CD14-positive monocyte (primary cell): ENCODE measurements at regions not wholly inside any gene's neighbourhood (a gene's known extent, or its start where the extent isn't known, plus 50 kb on each side); places are given as distances from the start of the nearest gene placed in this dataset.

Experiments used
- DNase-seq, 3 donors: peaks; one replicate each; pipeline ENCODE4 v3.0.0-alpha.2; 2011 to 2022
- H2AFZ ChIP-seq: 2 replicates; pipeline ENCODE4 v1.6.0; 2012; ENCODE audit warnings: mild to moderate bottlenecking, low read depth, low read length, inconsistent platforms; ENCODE audit not compliant: insufficient read depth, poor library complexity, severe bottlenecking
- H3K27ac ChIP-seq, 2 donors: 1 replicate in 1 of 2; 2 replicates in 1 of 2; pipeline ENCODE4 v1.5.1; 2012 to 2013; ENCODE audit warnings: low read length in 2 of 2, control low read depth in 1 of 2, inconsistent platforms in 1 of 2, low read depth in 1 of 2, mild to moderate bottlenecking in 1 of 2
- H3K27me3 ChIP-seq, 2 donors: one replicate each; pipeline versions ENCODE4 v1.6.0 to v1.6.1; 2011 to 2013; ENCODE audit warnings: low read length in 2 of 2; ENCODE audit not compliant: control insufficient read depth in 2 of 2, insufficient read depth in 2 of 2
- H3K36me3 ChIP-seq, 2 donors: replicated peaks in 1 of 2; 1 replicate in 1 of 2; 2 replicates in 1 of 2; pipeline versions ENCODE4 v1.5.1 to v1.6.1; 2012 to 2013; ENCODE audit warnings: low read length in 2 of 2, control low read depth in 1 of 2, inconsistent platforms in 1 of 2, mild to moderate bottlenecking in 1 of 2; ENCODE audit not compliant: insufficient read depth in 2 of 2, control insufficient read depth in 1 of 2
- H3K4me1 ChIP-seq, 2 donors: 1 replicate in 1 of 2; 2 replicates in 1 of 2; pipeline versions ENCODE4 v1.5.1 to v1.6.1; 2012 to 2013; ENCODE audit warnings: low read length in 2 of 2, control low read depth in 1 of 2, inconsistent platforms in 1 of 2, mild to moderate bottlenecking in 1 of 2, moderate library complexity in 1 of 2; ENCODE audit not compliant: insufficient read depth in 2 of 2, control insufficient read depth in 1 of 2
- H3K4me2 ChIP-seq: replicated peaks from 2 replicates; pipeline ENCODE3; 2012; ENCODE audit warnings: low read length, moderate library complexity, mild to moderate bottlenecking; ENCODE audit not compliant: poor library complexity, severe bottlenecking; ENCODE audit errors: extremely low read depth
- H3K4me3 ChIP-seq, 3 experiments: fragments of 200-600 bp in 1 of 3; sonication (generic) in 1 of 3; replicated peaks in 1 of 3; 1 replicate in 2 of 3; 2 replicates in 1 of 3; pipeline ENCODE4 v1.5.1; 2011 to 2013; ENCODE audit warnings: low read length in 3 of 3, mild to moderate bottlenecking in 3 of 3, control low read depth in 2 of 3, low read depth in 2 of 3, inconsistent platforms in 1 of 3, moderate library complexity in 1 of 3
- H3K79me2 ChIP-seq: 2 replicates; pipeline ENCODE4 v1.6.0; 2012; ENCODE audit warnings: mild to moderate bottlenecking, control low read depth, inconsistent platforms, low read length, moderate library complexity; ENCODE audit not compliant: insufficient read depth
- H3K9ac ChIP-seq: 2 replicates; pipeline ENCODE4 v1.6.0; 2017; ENCODE audit warnings: low read length, mild to moderate bottlenecking; ENCODE audit not compliant: insufficient read depth, poor library complexity, severe bottlenecking
- H3K9me3 ChIP-seq, 2 donors: replicated peaks in 1 of 2; 1 replicate in 1 of 2; 2 replicates in 1 of 2; pipeline versions ENCODE4 v1.5.1 to v1.6.1; 2012 to 2013; ENCODE audit warnings: low read length in 2 of 2, control low read depth in 1 of 2; ENCODE audit not compliant: control insufficient read depth in 1 of 2, insufficient read depth in 1 of 2
- H4K20me1 ChIP-seq: 2 replicates; pipeline ENCODE4 v1.6.0; 2012; ENCODE audit warnings: mild to moderate bottlenecking, low read length, control low read depth, moderate library complexity; ENCODE audit not compliant: insufficient read depth
- H3K27ac Mint-ChIP-seq, 7 donors: one replicate each; pipeline ENCODE4 v1.8.0; 2020; ENCODE audit warnings: mild to moderate bottlenecking in 7 of 7, mixed read lengths in 7 of 7, moderate library complexity in 6 of 7, inconsistent platforms in 2 of 7
- H3K27me3 Mint-ChIP-seq, 3 donors: one replicate each; pipeline ENCODE4 v1.8.0; 2021 to 2022; ENCODE audit warnings: low read depth in 3 of 3, mild to moderate bottlenecking in 3 of 3, mixed read lengths in 3 of 3, moderate library complexity in 3 of 3, inconsistent platforms in 1 of 3
- H3K36me3 Mint-ChIP-seq, 2 donors: one replicate each; pipeline ENCODE4 v1.8.0; 2020; ENCODE audit warnings: mixed read lengths in 2 of 2, inconsistent platforms in 1 of 2, mild to moderate bottlenecking in 1 of 2
- H3K4me1 Mint-ChIP-seq: one replicate; pipeline ENCODE4 v1.8.0; 2020; ENCODE audit warnings: mild to moderate bottlenecking, mixed read lengths
- H3K4me3 Mint-ChIP-seq, 2 donors: one replicate each; pipeline ENCODE4 v1.8.0; 2020; ENCODE audit warnings: mild to moderate bottlenecking in 2 of 2, mixed read lengths in 2 of 2, moderate library complexity in 1 of 2
- H3K9me3 Mint-ChIP-seq, 7 donors: one replicate each; pipeline ENCODE4 v1.8.0; 2020 to 2022; ENCODE audit warnings: mixed read lengths in 7 of 7, mild to moderate bottlenecking in 6 of 7, moderate library complexity in 6 of 7, inconsistent platforms in 2 of 7
- CTCF ChIP-seq: fragments of 200-600 bp; IDR thresholded peaks from one replicate; pipeline ENCODE4 v1.8.0; 2022; ENCODE audit warnings: antibody characterized with exemption, mild to moderate bottlenecking
- WGBS: methylation state at CpG from one replicate; pipeline ENCODE4 v1.1.5; 2013; ENCODE audit warnings: missing lambda C conversion rate; ENCODE audit not compliant: insufficient coverage; 5-methylcytosine and 5-hydroxymethylcytosine counted together
- intact Hi-C, 2 donors: fragments of 100-400 bp; cut with micrococcal nuclease; formaldehyde crosslinking; loops; one replicate each; pipeline versions ENCODE4 v1.15.0 to v1.15.1; 2023

- H3K27ac ChIP-seq, result no peak overlapping the region
- no peak for DNase-seq
- no peaks in the 10 kb centered on the region for H3K4me1 ChIP-seq
- Mint-ChIP-seq H3K4me1 (no peaks in the 10 kb centered on the region), H3K4me3 (no peak overlapping the region), H3K27me3 (peaks cover 0 to 1% (median 0%) of the 10 kb centered on the region in 3 donors), H3K36me3 (no peaks in the 10 kb centered on the region), H3K9me3 (peaks cover 0 to 4% (median 0%) of the 10 kb centered on the region in 7 donors), H3K27ac (no peak overlapping the region)
- H3K9ac ChIP-seq, result no peak overlapping the region
- TF ChIP-seq CTCF, result no peak
- H4K20me1 ChIP-seq, result no peaks in the 10 kb centered on the region
- intact Hi-C loops, result no loop called here
- no peaks in the 10 kb centered on the region for H3K27me3 ChIP-seq
- H3K36me3 ChIP-seq, result no peaks in the 10 kb centered on the region
- H2AFZ ChIP-seq, result no peak overlapping the region
- no peak overlapping the region for H3K4me3 ChIP-seq
- WGBS, result 74% methylated on average over 3 of the region's 8 CpGs
- no peak overlapping the region for H3K4me2 ChIP-seq
- no peaks in the 10 kb centered on the region for H3K79me2 ChIP-seq
- no peaks in the 10 kb centered on the region for H3K9me3 ChIP-seq
Measured at GRCh38 chr9:13939701-13940490, 374.0 kb downstream of the NFIB start.

GRCh38 chr9:13939134-13939533, 374.8 kb downstream of the NFIB start:
- H3K9ac ChIP-seq, result no peak overlapping the region
- peaks cover 0 to 1% (median 0%) of the 10 kb centered on the region in 3 donors for H3K27me3 Mint-ChIP-seq
- H3K4me1 ChIP-seq, result no peaks in the 10 kb centered on the region
- no peaks in the 10 kb centered on the region for H3K36me3 ChIP-seq
- no peak overlapping the region for H3K27ac Mint-ChIP-seq
- peaks cover 0 to 4% (median 0%) of the 10 kb centered on the region in 7 donors for H3K9me3 Mint-ChIP-seq
- H3K79me2 ChIP-seq, result no peaks in the 10 kb centered on the region
- no peak overlapping the region for H3K4me3 ChIP-seq
- H3K4me2 ChIP-seq, result no peak overlapping the region
- no peaks in the 10 kb centered on the region for H3K27me3 ChIP-seq
- H2AFZ ChIP-seq, result no peak overlapping the region
- TF ChIP-seq CTCF, result no peak
- intact Hi-C loops, result no loop called here
- no peaks in the 10 kb centered on the region for H3K9me3 ChIP-seq
- DNase-seq, result no peak
- H3K27ac ChIP-seq, result no peak overlapping the region
- H4K20me1 ChIP-seq, result no peaks in the 10 kb centered on the region
- WGBS, result 100% methylated on average over 1 of the region's 1 CpG
- H3K4me1 Mint-ChIP-seq, result no peaks in the 10 kb centered on the region
- H3K4me3 Mint-ChIP-seq, result no peak overlapping the region
- H3K36me3 Mint-ChIP-seq, result no peaks in the 10 kb centered on the region
